IPS DF 6.9 (cell line): ENCODE measurements at regions not wholly inside any gene's neighbourhood (a gene's known extent, or its start where the extent isn't known, plus 50 kb on each side); places are given as distances from the start of the nearest gene placed in this dataset.

ENCODE experiments used
- DNase-seq: peaks from one replicate; pipeline ENCODE4 v3.0.0-alpha.2; 2013; ENCODE audit warnings: low read depth, low spot score
- H3K27ac ChIP-seq: one replicate; pipeline ENCODE4 v1.5.1; 2013; ENCODE audit warnings: low read length, control low read depth
- H3K27me3 ChIP-seq: 2 replicates; pipeline ENCODE4 v1.6.1; 2013; ENCODE audit warnings: mild to moderate bottlenecking, low read length; ENCODE audit not compliant: control insufficient read depth, insufficient read depth
- H3K36me3 ChIP-seq: 2 replicates; pipeline ENCODE4 v1.6.1; 2013; ENCODE audit warnings: low read length; ENCODE audit not compliant: control insufficient read depth, insufficient read depth
- H3K4me1 ChIP-seq: 2 replicates; pipeline ENCODE4 v1.6.1; 2013; ENCODE audit warnings: low read length; ENCODE audit not compliant: control insufficient read depth, insufficient read depth
- H3K4me3 ChIP-seq: 2 replicates; pipeline ENCODE4 v1.5.1; 2013; ENCODE audit warnings: mild to moderate bottlenecking, low read length
- H3K9me3 ChIP-seq: 2 replicates; pipeline ENCODE4 v1.6.1; 2013; ENCODE audit warnings: low read length, inconsistent platforms; ENCODE audit not compliant: control insufficient read depth, insufficient read depth
- WGBS: extraction: QIAGEN DNeasy Blood & Tissue Kit; methylation state at CpG from one replicate; pipeline ENCODE4 v1.1.7; 2013; ENCODE audit warnings: mixed read lengths, missing lambda C conversion rate; ENCODE audit not compliant: insufficient read length, insufficient coverage; 5-methylcytosine and 5-hydroxymethylcytosine counted together

GRCh38 chr2:145861940-145862339 is 1342.0 kb upstream of the ZEB2 start:
- no CpG with 5 or more reads among the region's 3 CpGs for WGBS
- Histone ChIP-seq H3K4me1 (no peaks in the 10 kb centered on the region), H3K27ac (no peak overlapping the region), H3K36me3 (no peaks in the 10 kb centered on the region), H3K27me3 (no peaks in the 10 kb centered on the region), H3K4me3 (no peak overlapping the region), H3K9me3 (no peaks in the 10 kb centered on the region)
- no peak for DNase-seq

- no peaks in the 10 kb centered on the region for H3K9me3 ChIP-seq
- H3K4me1 ChIP-seq, result no peaks in the 10 kb centered on the region
- no peak overlapping the region for H3K27ac ChIP-seq
- H3K27me3 ChIP-seq, result no peaks in the 10 kb centered on the region
- no peak for DNase-seq
- H3K4me3 ChIP-seq, result no peak overlapping the region
- no peaks in the 10 kb centered on the region for H3K36me3 ChIP-seq
- no CpG with 5 or more reads among the region's 1 CpG for WGBS
Measured at GRCh38 chr2:145860083-145860482, 1340.2 kb upstream of the ZEB2 start.

DNA sequence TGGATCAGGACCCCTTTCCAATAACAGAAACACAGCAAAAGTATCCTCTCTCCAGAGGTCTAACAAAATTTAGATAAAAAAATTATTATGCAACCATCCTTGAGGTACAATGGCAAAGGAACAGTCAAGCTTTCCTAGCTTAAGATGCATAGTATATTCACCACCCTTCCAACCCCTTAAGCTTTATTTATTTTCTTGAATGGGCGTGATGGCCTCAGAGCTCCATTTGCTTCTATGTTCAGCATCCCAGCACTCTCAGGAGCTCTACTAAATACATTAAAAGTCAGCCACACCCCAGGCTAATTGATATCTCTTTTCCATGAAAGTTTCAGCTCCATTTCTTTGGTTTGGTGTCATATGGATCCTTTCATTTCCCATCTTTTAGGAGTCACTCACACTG is 1335.2 kb upstream of the ZEB2 start:
- no CpG with 5 or more reads among the region's 1 CpG for WGBS

DNA sequence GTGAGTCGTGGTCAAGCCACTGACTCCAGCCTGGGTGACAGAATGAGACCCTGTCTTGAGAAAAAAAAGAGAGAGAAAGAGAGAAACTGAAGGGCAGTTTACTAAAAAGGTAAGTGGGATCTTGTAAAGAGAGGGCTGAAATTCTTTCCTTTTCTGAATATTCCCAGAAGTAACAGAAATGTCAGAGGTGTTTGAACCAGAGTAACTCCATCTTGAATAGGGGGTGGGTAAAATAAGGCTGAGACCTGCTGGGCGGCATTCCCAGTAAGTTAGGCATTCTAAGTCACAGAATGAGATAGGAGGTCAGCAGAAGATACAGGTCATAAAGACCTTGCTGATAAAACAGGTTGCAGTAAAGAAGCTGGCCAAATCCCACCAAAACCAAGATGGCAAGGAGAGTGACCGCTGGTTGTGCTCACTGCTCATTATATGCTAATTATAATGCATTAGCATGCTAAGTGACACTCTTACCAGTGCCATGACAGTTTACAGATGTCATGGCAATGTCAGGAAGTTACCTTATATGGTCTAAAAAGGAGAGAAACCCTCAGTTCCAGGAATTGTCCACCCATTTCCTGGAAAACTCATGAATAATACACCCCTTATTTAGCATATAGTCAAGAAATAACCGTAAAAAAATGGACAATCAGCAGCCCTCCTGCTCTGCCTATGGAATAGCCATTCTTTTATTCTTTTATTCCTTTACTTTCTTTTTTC is 1334.3 kb upstream of the ZEB2 start:
- H3K27ac ChIP-seq, result no peak overlapping the region
- H3K36me3 ChIP-seq, result no peaks in the 10 kb centered on the region
- no peaks in the 10 kb centered on the region for H3K9me3 ChIP-seq
- WGBS, result no CpG with 5 or more reads among the region's 4 CpGs
- no peaks in the 10 kb centered on the region for H3K4me1 ChIP-seq
- H3K4me3 ChIP-seq, result no peak overlapping the region
- no peaks in the 10 kb centered on the region for H3K27me3 ChIP-seq
- DNase-seq, result no peak

More for the DNA sequence above, 1335.2 kb upstream of the ZEB2 start:
- H3K27ac ChIP-seq, result no peak overlapping the region
- no peaks in the 10 kb centered on the region for H3K4me1 ChIP-seq
- H3K9me3 ChIP-seq, result no peaks in the 10 kb centered on the region
- H3K4me3 ChIP-seq, result no peak overlapping the region
- H3K27me3 ChIP-seq, result no peaks in the 10 kb centered on the region
- DNase-seq, result no peak
- no peaks in the 10 kb centered on the region for H3K36me3 ChIP-seq

- DNase-seq, result no peak
- Histone ChIP-seq H3K4me3 (no peak overlapping the region), H3K27ac (no peak overlapping the region), H3K4me1 (no peaks in the 10 kb centered on the region), H3K9me3 (no peaks in the 10 kb centered on the region), H3K36me3 (no peaks in the 10 kb centered on the region), H3K27me3 (no peaks in the 10 kb centered on the region)
- no CpG with 5 or more reads among the region's 2 CpGs for WGBS
Measured at GRCh38 chr2:145851730-145852129, 1331.8 kb upstream of the ZEB2 start.

- no peak for DNase-seq
- H3K27ac ChIP-seq, result no peak overlapping the region
- no peaks in the 10 kb centered on the region for H3K9me3 ChIP-seq
- no peaks in the 10 kb centered on the region for H3K36me3 ChIP-seq
- H3K4me3 ChIP-seq, result no peak overlapping the region
- no peaks in the 10 kb centered on the region for H3K4me1 ChIP-seq
- no CpG with 5 or more reads among the region's 4 CpGs for WGBS
- no peaks in the 10 kb centered on the region for H3K27me3 ChIP-seq
Measured at GRCh38 chr2:145849466-145849865, 1329.5 kb upstream of the ZEB2 start.

- WGBS, result no CpG with 5 or more reads among the region's 4 CpGs
- H3K4me3 ChIP-seq, result no peak overlapping the region
- DNase-seq, result no peak
- no peaks in the 10 kb centered on the region for H3K9me3 ChIP-seq
- H3K4me1 ChIP-seq, result no peaks in the 10 kb centered on the region
- H3K27ac ChIP-seq, result no peak overlapping the region
- no peaks in the 10 kb centered on the region for H3K27me3 ChIP-seq
- no peaks in the 10 kb centered on the region for H3K36me3 ChIP-seq
Measured at GRCh38 chr2:145846982-145847381, 1327.1 kb upstream of the ZEB2 start.

- Histone ChIP-seq H3K4me1 (no peaks in the 10 kb centered on the region), H3K4me3 (no peak overlapping the region), H3K27me3 (no peaks in the 10 kb centered on the region), H3K36me3 (no peaks in the 10 kb centered on the region), H3K9me3 (no peaks in the 10 kb centered on the region), H3K27ac (no peak overlapping the region)
- no CpG with 5 or more reads among the region's 3 CpGs for WGBS
- no peak for DNase-seq
Measured at GRCh38 chr2:145845923-145846322, 1326.0 kb upstream of the ZEB2 start.

- WGBS, result no CpG with 5 or more reads among the region's 2 CpGs
- H3K36me3 ChIP-seq, result no peaks in the 10 kb centered on the region
- H3K4me1 ChIP-seq, result no peaks in the 10 kb centered on the region
- no peak overlapping the region for H3K4me3 ChIP-seq
- DNase-seq, result no peak
- H3K9me3 ChIP-seq, result no peaks in the 10 kb centered on the region
- no peaks in the 10 kb centered on the region for H3K27me3 ChIP-seq
- H3K27ac ChIP-seq, result no peak overlapping the region
Measured at GRCh38 chr2:145845207-145845894, 1325.4 kb upstream of the ZEB2 start.

DNA sequence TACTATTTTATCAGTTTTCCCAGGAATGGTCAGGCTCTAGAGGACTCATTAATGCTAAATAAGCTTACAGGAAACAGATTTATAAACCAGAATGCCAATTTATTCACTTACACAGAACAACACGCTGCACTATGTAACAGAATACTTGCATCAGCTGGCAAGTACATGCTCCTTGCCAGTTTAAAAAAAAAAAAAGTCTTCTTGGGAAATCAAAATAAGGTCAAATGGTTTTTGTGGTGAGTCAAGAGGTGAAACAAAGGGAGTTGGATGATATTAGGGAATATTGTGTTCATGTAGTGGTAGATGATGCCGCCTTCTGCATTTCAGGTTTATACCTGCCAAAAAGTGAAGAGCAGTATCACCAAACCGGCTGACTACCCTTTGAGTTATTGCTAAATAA is 1322.1 kb upstream of the ZEB2 start:
- H3K27ac ChIP-seq, result no peak overlapping the region
- DNase-seq, result no peak
- no peaks in the 10 kb centered on the region for H3K4me1 ChIP-seq
- no peaks in the 10 kb centered on the region for H3K36me3 ChIP-seq
- H3K4me3 ChIP-seq, result no peak overlapping the region
- H3K27me3 ChIP-seq, result no peaks in the 10 kb centered on the region
- WGBS, result no CpG with 5 or more reads among the region's 3 CpGs
- H3K9me3 ChIP-seq, result no peaks in the 10 kb centered on the region

GRCh38 chr2:145836986-145837385 is 1317.1 kb upstream of the ZEB2 start:
- Histone ChIP-seq H3K27me3 (no peaks in the 10 kb centered on the region), H3K9me3 (no peaks in the 10 kb centered on the region), H3K27ac (no peak overlapping the region), H3K4me1 (no peaks in the 10 kb centered on the region), H3K4me3 (no peak overlapping the region), H3K36me3 (no peaks in the 10 kb centered on the region)
- 100% methylated on average over 1 of the region's 3 CpGs for WGBS
- no peak for DNase-seq
